GM12891 (cell line): ENCODE measurements at regions not wholly inside any gene's neighbourhood (a gene's known extent, or its start where the extent isn't known, plus 50 kb on each side); places are given as distances from the start of the nearest gene placed in this dataset.

ENCODE experiments used
- DNase-seq: peaks from one replicate; pipeline ENCODE4 v3.0.0; 2011; ENCODE audit warnings: low spot score; ENCODE audit not compliant: insufficient read length
- FAIRE-seq: peaks from 2 replicates; lab custom pipeline; 2011; peaks lifted over from hg19 to GRCh38; lab: Jason Lieb, UNC
- PAX5 ChIP-seq: IDR thresholded peaks from 2 replicates; pipeline ENCODE4 v1.6.1; 2011; ENCODE audit warnings: low read length, moderate library complexity, mild to moderate bottlenecking; ENCODE audit not compliant: insufficient read depth, severe bottlenecking
- POLR2A ChIP-seq: IDR thresholded peaks from 2 replicates; pipeline ENCODE4 v1.6.1; 2011; ENCODE audit warnings: low read depth, low read length, control low read depth
- POLR2AphosphoS5 ChIP-seq: IDR thresholded peaks from 2 replicates; pipeline ENCODE4 v1.6.1; 2011; ENCODE audit warnings: low read depth, low read length, control low read depth
- POU2F2 ChIP-seq: IDR thresholded peaks from 2 replicates; pipeline ENCODE4 v1.6.1; 2011; ENCODE audit warnings: low read depth, mild to moderate bottlenecking, control low read depth, low read length, moderate library complexity
- SPI1 ChIP-seq: IDR thresholded peaks from 2 replicates; pipeline ENCODE4 v1.6.1; 2011; ENCODE audit warnings: low read depth, low read length, control low read depth
- TAF1 ChIP-seq: IDR thresholded peaks from 2 replicates; pipeline ENCODE4 v1.6.1; 2011; ENCODE audit warnings: low read depth, low read length, control low read depth

DNA sequence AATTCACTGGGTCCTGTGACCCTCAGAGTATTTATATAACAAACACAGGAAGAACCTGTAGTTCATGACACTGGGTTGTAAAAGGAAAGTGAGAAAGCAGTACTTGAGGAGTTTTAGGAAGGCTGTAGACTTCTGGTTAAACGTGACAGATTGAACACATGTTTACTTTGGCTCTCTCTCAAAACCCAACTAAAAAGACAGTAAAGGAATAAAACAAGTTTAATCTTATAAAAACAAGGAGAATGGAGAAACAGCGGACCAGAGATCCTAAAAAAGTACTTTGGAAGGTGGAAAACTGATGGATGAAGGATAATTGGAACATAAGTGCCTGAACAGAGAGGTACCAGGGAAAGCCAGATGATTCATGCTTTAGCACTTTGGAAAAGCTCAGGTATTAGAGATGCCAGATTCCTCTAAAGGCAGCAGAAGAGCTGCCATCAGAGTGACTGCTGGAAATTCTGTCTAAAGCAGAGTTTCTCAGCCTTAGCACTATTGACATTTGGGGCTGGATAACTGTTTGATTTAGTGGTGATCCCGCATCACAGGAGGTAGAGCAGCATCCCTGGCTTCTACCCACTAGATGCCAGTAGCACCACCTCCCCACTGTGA lies 182.9 kb upstream of the RORA start:
- FAIRE-seq (no peak), DNase-seq (no peak)
- no peak for TF ChIP-seq TAF1
- TF ChIP-seq POLR2A = no peak
- TF ChIP-seq SPI1 = no peak
- TF ChIP-seq PAX5 = no peak
- TF ChIP-seq POLR2AphosphoS5 = no peak
- TF ChIP-seq POU2F2 = no peak

DNA sequence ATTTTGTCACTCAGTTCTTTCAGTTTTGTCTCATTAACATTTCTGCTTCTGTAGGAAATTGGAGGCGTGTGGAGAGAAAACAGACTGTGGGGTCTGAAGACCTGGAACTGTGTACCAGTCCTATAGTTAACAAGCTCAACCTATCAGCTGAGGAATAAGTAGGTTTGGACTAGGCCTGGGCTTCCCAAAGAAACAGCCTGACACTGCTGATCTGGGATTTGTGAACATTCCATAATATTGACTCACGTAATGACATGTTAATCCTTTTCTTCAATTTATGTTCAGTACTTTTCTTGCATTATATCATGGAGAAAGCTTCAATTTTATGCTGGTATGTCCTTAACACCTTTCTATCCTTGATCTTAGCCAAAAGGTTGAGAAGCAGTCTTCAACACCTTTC lies 181.6 kb upstream of the RORA start:
- DNase-seq (no peak), FAIRE-seq (no peak)
- TF ChIP-seq PAX5 (no peak), POLR2AphosphoS5 (no peak), SPI1 (no peak), POU2F2 (no peak), POLR2A (no peak), TAF1 (no peak)

- DNase-seq = no peak
- no peak for TF ChIP-seq POLR2A
- FAIRE-seq = no peak
Observed at GRCh38 chr15:61404567-61404966, 175.5 kb upstream of the RORA start.

GRCh38 chr15:61403884-61404283 lies 174.8 kb upstream of the RORA start:
- DNase-seq = no peak
- no peak for FAIRE-seq
- TF ChIP-seq POLR2A (no peak), POLR2AphosphoS5 (no peak), PAX5 (no peak), SPI1 (no peak), POU2F2 (no peak), TAF1 (no peak)

- DNase-seq (no peak), FAIRE-seq (no peak)
- TF ChIP-seq POLR2AphosphoS5 (no peak), POU2F2 (no peak), SPI1 (no peak), POLR2A (no peak), TAF1 (no peak), PAX5 (no peak)
Observed at GRCh38 chr15:61401903-61402698, 173.0 kb upstream of the RORA start.

DNA sequence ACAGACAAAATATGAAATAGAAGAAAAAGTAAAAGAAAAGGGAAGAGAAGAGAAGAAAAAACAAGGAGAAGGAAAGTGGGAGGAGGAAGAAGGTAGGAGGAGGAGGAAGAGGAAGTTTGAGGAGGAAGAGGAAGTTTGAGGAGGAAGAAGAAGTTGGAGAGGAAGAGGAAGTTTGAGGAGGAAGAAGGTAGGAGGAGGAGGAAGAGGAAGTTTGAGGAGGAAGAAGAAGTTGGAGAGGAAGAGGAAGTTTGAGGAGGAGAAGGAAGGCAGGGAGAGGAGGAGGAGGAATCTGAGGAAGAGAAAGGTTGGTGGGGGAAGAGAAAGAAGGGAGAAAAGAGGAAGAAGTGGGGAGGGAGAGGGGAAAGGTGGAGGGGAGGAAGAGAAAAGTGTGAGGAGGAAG lies 169.2 kb upstream of the RORA start:
- no peak for DNase-seq
- FAIRE-seq = no peak
- TF ChIP-seq PAX5 = no peak
- no peak for TF ChIP-seq POLR2A
- TF ChIP-seq TAF1 = no peak

GRCh38 chr15:61396235-61396919 lies 167.3 kb upstream of the RORA start:
- TF ChIP-seq SPI1 = no peak
- no peak for TF ChIP-seq POLR2A
- TF ChIP-seq TAF1 = no peak
- no peak for TF ChIP-seq POU2F2
- TF ChIP-seq POLR2AphosphoS5 = no peak
- TF ChIP-seq PAX5 = no peak
- DNase-seq (no peak), FAIRE-seq (no peak)

DNA sequence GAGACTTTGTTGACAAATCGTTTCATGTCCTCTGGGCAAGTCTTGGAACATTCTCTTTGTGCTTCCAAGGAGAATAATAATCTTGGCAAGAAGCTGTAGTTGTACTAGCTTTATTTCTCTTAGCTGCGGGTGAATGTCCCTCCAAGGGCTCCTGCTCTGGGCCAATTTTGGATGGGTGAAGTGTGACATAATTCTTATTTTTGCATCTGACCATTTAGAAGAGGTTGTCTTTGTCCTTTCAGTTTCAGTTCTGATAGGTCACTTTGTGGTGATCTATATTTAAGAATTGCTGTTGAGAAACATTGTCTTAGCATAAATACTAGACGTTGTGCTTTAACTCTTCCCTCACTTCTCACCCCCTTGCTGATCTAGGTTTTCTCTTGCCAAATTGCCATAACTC lies 164.8 kb upstream of the RORA start:
- TF ChIP-seq POLR2AphosphoS5 (no peak), TAF1 (no peak), PAX5 (no peak), POU2F2 (no peak), SPI1 (no peak), POLR2A (no peak)
- FAIRE-seq = no peak
- DNase-seq = no peak

GRCh38 chr15:61393524-61393923 lies 164.4 kb upstream of the RORA start:
- FAIRE-seq (no peak), DNase-seq (no peak)
- TF ChIP-seq POU2F2 = no peak
- no peak for TF ChIP-seq POLR2A
- TF ChIP-seq TAF1 = no peak
- TF ChIP-seq POLR2AphosphoS5 = no peak
- no peak for TF ChIP-seq PAX5
- TF ChIP-seq SPI1 = no peak
